H9 (cell line): ENCODE measurements at regions not wholly inside any gene's neighbourhood (a gene's known extent, or its start where the extent isn't known, plus 50 kb on each side); places are given as distances from the start of the nearest gene placed in this dataset.

Experiments
- DNase-seq: peaks from one replicate; pipeline ENCODE4 v3.0.0-alpha.2; 2017
- H2AFZ ChIP-seq: one replicate; pipeline ENCODE4 v1.6.1; 2013; ENCODE audit warnings: mild to moderate bottlenecking, low read length, control low read depth, moderate library complexity
- H2AK5ac ChIP-seq: 2 replicates; pipeline ENCODE4 v1.6.1; 2013; ENCODE audit warnings: low read length, control low read depth, mixed read lengths; ENCODE audit not compliant: insufficient read length
- H2BK120ac ChIP-seq: one replicate; pipeline ENCODE4 v1.6.1; 2013; ENCODE audit warnings: low read depth, mild to moderate bottlenecking, low read length, control low read depth, inconsistent platforms; ENCODE audit not compliant: poor library complexity, severe bottlenecking
- H2BK12ac ChIP-seq: 2 replicates; pipeline ENCODE4 v1.6.1; 2013; ENCODE audit warnings: low read length, control low read depth, mixed read lengths, low read depth; ENCODE audit not compliant: insufficient read length
- H2BK15ac ChIP-seq: 2 replicates; pipeline ENCODE4 v1.6.1; 2013; ENCODE audit warnings: low read depth, low read length, control low read depth
- H2BK20ac ChIP-seq: one replicate; pipeline ENCODE4 v1.6.1; 2013; ENCODE audit warnings: low read depth, mild to moderate bottlenecking, low read length, control low read depth, inconsistent platforms; ENCODE audit not compliant: poor library complexity, severe bottlenecking
- H2BK5ac ChIP-seq: 2 replicates; pipeline ENCODE4 v1.6.1; 2013; ENCODE audit warnings: low read length, control low read depth, mixed read lengths; ENCODE audit not compliant: insufficient read length
- H3K14ac ChIP-seq: 2 replicates; pipeline ENCODE4 v1.6.1; 2013; ENCODE audit warnings: low read length, control low read depth; ENCODE audit not compliant: insufficient read depth
- H3K18ac ChIP-seq: 2 replicates; pipeline ENCODE4 v1.6.1; 2013; ENCODE audit warnings: low read depth, mild to moderate bottlenecking, mixed read lengths, low read length, control low read depth; ENCODE audit not compliant: insufficient read length
- H3K23ac ChIP-seq: 2 replicates; pipeline ENCODE4 v1.6.1; 2013; ENCODE audit warnings: low read length, control low read depth, mixed read lengths, low read depth; ENCODE audit not compliant: insufficient read length
- H3K23me2 ChIP-seq: 2 replicates; pipeline ENCODE4 v1.6.1; 2013; ENCODE audit warnings: low read depth, mild to moderate bottlenecking, mixed read lengths, low read length, control low read depth; ENCODE audit not compliant: insufficient read length, poor library complexity, severe bottlenecking
- H3K27ac ChIP-seq: 2 replicates; pipeline ENCODE4 v1.5.1; 2013; ENCODE audit warnings: low read length, control low read depth, mixed read lengths, low read depth; ENCODE audit not compliant: insufficient read length
- H3K27me3 ChIP-seq: 2 replicates; pipeline ENCODE4 v1.6.1; 2013; ENCODE audit warnings: low read length, control low read depth, inconsistent platforms; ENCODE audit not compliant: insufficient read depth
- H3K4ac ChIP-seq: 2 replicates; pipeline ENCODE4 v1.6.1; 2013; ENCODE audit warnings: low read depth, mild to moderate bottlenecking, control low read depth, inconsistent platforms, low read length, moderate library complexity
- H3K4me1 ChIP-seq: 2 replicates; pipeline ENCODE4 v1.6.1; 2013; ENCODE audit warnings: low read length, control low read depth, inconsistent platforms; ENCODE audit not compliant: insufficient read depth
- H3K4me2 ChIP-seq: 2 replicates; pipeline ENCODE4 v1.6.1; 2013; ENCODE audit warnings: low read length, control low read depth, mixed read lengths; ENCODE audit not compliant: insufficient read length, insufficient read depth
- H3K56ac ChIP-seq: 2 replicates; pipeline ENCODE4 v1.6.1; 2013; ENCODE audit warnings: low read depth, mild to moderate bottlenecking, mixed read lengths, low read length, control low read depth; ENCODE audit not compliant: insufficient read length
- H3K79me1 ChIP-seq: 2 replicates; pipeline ENCODE4 v1.6.1; 2013; ENCODE audit warnings: low read depth, mild to moderate bottlenecking, moderate library complexity, low read length, control low read depth, inconsistent platforms; ENCODE audit not compliant: insufficient read depth, poor library complexity, severe bottlenecking
- H3K79me2 ChIP-seq: 2 replicates; pipeline ENCODE4 v1.6.1; 2013; ENCODE audit warnings: low read length, control low read depth, inconsistent platforms; ENCODE audit not compliant: insufficient read depth
- H3K9ac ChIP-seq: 2 replicates; pipeline ENCODE4 v1.6.1; 2013; ENCODE audit warnings: low read length, control low read depth, mixed read lengths; ENCODE audit not compliant: insufficient read length; ENCODE audit errors: extremely low read depth
- H3K9me3 ChIP-seq: one replicate; pipeline ENCODE4 v1.6.1; 2013; ENCODE audit warnings: low read depth, low read length, inconsistent platforms; ENCODE audit not compliant: control insufficient read depth
- H3T11ph ChIP-seq: one replicate; pipeline ENCODE4 v1.6.1; 2013; ENCODE audit warnings: mild to moderate bottlenecking, low read length, control low read depth, inconsistent platforms
- H4K20me1 ChIP-seq: one replicate; pipeline ENCODE4 v1.6.1; 2013; ENCODE audit not compliant: control insufficient read depth, insufficient read length, insufficient read depth
- H4K5ac ChIP-seq: 2 replicates; pipeline ENCODE4 v1.6.1; 2013; ENCODE audit warnings: low read depth, mild to moderate bottlenecking, mixed read lengths, low read length, control low read depth; ENCODE audit not compliant: insufficient read length
- H4K8ac ChIP-seq: replicated peaks from 2 replicates; pipeline ENCODE4 v1.6.1; 2013; ENCODE audit warnings: low read length, control low read depth, mixed read lengths, low read depth; ENCODE audit not compliant: insufficient read length
- H4K91ac ChIP-seq: 2 replicates; pipeline ENCODE4 v1.6.1; 2013; ENCODE audit warnings: low read depth, mild to moderate bottlenecking, moderate library complexity, mixed read lengths, low read length, control low read depth; ENCODE audit not compliant: insufficient read length
- H3K27ac Mint-ChIP-seq, 3 experiments: 2 replicates in 2 of 3; 3 replicates in 1 of 3; pipeline ENCODE4 v1.8.0; 2020 to 2021; ENCODE audit warnings: mixed read lengths in 3 of 3, mild to moderate bottlenecking in 1 of 3, moderate library complexity in 1 of 3
- H3K27me3 Mint-ChIP-seq: 2 replicates; pipeline ENCODE4 v1.8.0; 2021; ENCODE audit warnings: low read depth, mild to moderate bottlenecking, moderate library complexity, mixed read lengths
- H3K36me3 Mint-ChIP-seq, 3 experiments: 2 replicates in 2 of 3; 3 replicates in 1 of 3; pipeline ENCODE4 v1.8.0; 2020 to 2021; ENCODE audit warnings: low read depth in 3 of 3, mixed read lengths in 3 of 3; ENCODE audit not compliant: insufficient read depth in 1 of 3
- H3K4me1 Mint-ChIP-seq, 2 experiments: 2 replicates each; pipeline ENCODE4 v1.8.0; 2020; ENCODE audit warnings: mixed read lengths in 2 of 2
- H3K4me3 Mint-ChIP-seq, 2 experiments: 2 replicates in 1 of 2; 3 replicates in 1 of 2; pipeline ENCODE4 v1.8.0; 2020 to 2021; ENCODE audit warnings: mild to moderate bottlenecking in 2 of 2, mixed read lengths in 2 of 2, moderate library complexity in 1 of 2
- H3K9me3 Mint-ChIP-seq, 2 experiments: 2 replicates in 1 of 2; 3 replicates in 1 of 2; pipeline ENCODE4 v1.8.0; 2020; ENCODE audit warnings: mild to moderate bottlenecking in 2 of 2, mixed read lengths in 2 of 2, moderate library complexity in 1 of 2
- WGBS: extraction: QIAGEN DNeasy Blood & Tissue Kit; methylation state at CpG from one replicate; pipeline ENCODE4 v1.1.7; 2013; ENCODE audit warnings: missing lambda C conversion rate, low lambda C conversion rate, mixed read lengths; ENCODE audit not compliant: insufficient read length; ENCODE audit errors: extremely low coverage; 5-methylcytosine and 5-hydroxymethylcytosine counted together
- TF ChIP-seq, protein P1 (sequence below): fragments of 200-600 bp; sonication (generic); conservative IDR thresholded peaks from 3 replicates; pipeline ENCODE4 v1.8.0; 2021; ENCODE audit warnings: antibody characterized with exemption, mild to moderate bottlenecking

DNA sequence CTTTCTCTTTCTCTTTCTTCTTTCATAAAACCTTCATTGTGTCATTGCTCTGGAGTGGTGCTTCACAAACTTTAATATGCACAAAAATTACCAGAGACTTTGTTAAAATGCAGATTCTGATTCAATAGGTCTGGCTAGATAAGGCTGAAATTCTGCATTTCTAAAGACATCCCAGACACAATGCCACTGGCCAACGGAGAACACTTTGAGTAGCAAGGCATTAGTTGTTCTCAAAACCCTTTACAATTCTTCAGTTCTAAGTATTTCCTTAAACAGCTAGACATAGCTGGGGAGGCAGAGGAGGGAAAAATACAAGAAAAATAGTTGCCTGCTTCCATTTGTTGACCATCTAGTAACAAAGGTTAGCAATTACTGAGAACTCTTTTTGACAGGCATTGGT lies 101.8 kb upstream of the PIK3C3 start:
- TF ChIP-seq, protein P1, sequence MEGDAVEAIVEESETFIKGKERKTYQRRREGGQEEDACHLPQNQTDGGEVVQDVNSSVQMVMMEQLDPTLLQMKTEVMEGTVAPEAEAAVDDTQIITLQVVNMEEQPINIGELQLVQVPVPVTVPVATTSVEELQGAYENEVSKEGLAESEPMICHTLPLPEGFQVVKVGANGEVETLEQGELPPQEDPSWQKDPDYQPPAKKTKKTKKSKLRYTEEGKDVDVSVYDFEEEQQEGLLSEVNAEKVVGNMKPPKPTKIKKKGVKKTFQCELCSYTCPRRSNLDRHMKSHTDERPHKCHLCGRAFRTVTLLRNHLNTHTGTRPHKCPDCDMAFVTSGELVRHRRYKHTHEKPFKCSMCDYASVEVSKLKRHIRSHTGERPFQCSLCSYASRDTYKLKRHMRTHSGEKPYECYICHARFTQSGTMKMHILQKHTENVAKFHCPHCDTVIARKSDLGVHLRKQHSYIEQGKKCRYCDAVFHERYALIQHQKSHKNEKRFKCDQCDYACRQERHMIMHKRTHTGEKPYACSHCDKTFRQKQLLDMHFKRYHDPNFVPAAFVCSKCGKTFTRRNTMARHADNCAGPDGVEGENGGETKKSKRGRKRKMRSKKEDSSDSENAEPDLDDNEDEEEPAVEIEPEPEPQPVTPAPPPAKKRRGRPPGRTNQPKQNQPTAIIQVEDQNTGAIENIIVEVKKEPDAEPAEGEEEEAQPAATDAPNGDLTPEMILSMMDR: no peak
- Histone ChIP-seq H3K9ac (no peak overlapping the region), H4K5ac (no peak overlapping the region), H2BK12ac (no peak overlapping the region), H3K23me2 (no peaks in the 10 kb centered on the region), H2BK20ac (no peak overlapping the region), H3K18ac (no peak overlapping the region), H4K91ac (no peak overlapping the region), H2BK120ac (no peak overlapping the region), H3K27ac (no peak overlapping the region), H2BK15ac (no peak overlapping the region), H3K56ac (no peak overlapping the region), H3K4me1 (no peaks in the 10 kb centered on the region; the same call in 1 of the 2 replicates), H3K9me3 (no peaks in the 10 kb centered on the region), H3T11ph (no peak overlapping the region), H4K8ac (no peak overlapping the region), H2BK5ac (no peak overlapping the region), H3K14ac (no peak overlapping the region), H4K20me1 (no peaks in the 10 kb centered on the region), H3K79me1 (no peaks in the 10 kb centered on the region), H2AK5ac (no peak overlapping the region), H3K27me3 (no peaks in the 10 kb centered on the region), H2AFZ (no peak overlapping the region), H3K79me2 (no peaks in the 10 kb centered on the region), H3K4ac (no peak overlapping the region), H3K23ac (no peak overlapping the region), H3K4me2 (no peak overlapping the region)
- DNase-seq: no peak
- Mint-ChIP-seq H3K4me3 (peak overlapping the region in 1 of 2 experiments; percentile 33; a peak in 2 of 5 replicates), H3K27ac (peak overlapping the region in 2 of 3 experiments; percentile 78 to 94; a peak in 4 of 7 replicates), H3K36me3 (no peaks in the 10 kb centered on the region; a peak in 1 of 7 replicates), H3K4me1 (peaks cover 35 to 37% of the 10 kb centered on the region in 2 experiments), H3K9me3 (no peaks in the 10 kb centered on the region; a peak in 1 of 5 replicates), H3K27me3 (no peaks in the 10 kb centered on the region)
- no CpG with 5 or more reads among the region's 1 CpG for WGBS
